Loucy (cell line): ENCODE measurements at regions not wholly inside any gene's neighbourhood (a gene's known extent, or its start where the extent isn't known, plus 50 kb on each side); places are given as distances from the start of the nearest gene placed in this dataset.

Source experiments
- CTCF ChIP-seq: fragments of 200-600 bp; sonication (generic); conservative IDR thresholded peaks from 2 replicates; pipeline ENCODE4 v1.5.1; 2014; ENCODE audit warnings: mild to moderate bottlenecking, antibody characterized with exemption, low read length
- EZH2phosphoT487 ChIP-seq: fragments of 200-600 bp; IDR thresholded peaks from 2 replicates; pipeline ENCODE4 v1.6.1; 2018; ENCODE audit warnings: antibody characterized with exemption, mild to moderate bottlenecking, moderate library complexity, borderline replicate concordance

- TF ChIP-seq CTCF (no peak), EZH2phosphoT487 (no peak)
Measured at GRCh38 chr4:54863571-54864255, 206.0 kb downstream of the KIT start.
